Uterus (tissue), 2 donors: ENCODE measurements at regions not wholly inside any gene's neighbourhood (a gene's known extent, or its start where the extent isn't known, plus 50 kb on each side); places are given as distances from the start of the nearest gene placed in this dataset.

Experiments used
- CTCF ChIP-seq, 4 experiments: fragments of 200-600 bp in 2 of 4; fragments of 450-650 bp in 2 of 4; sonication (generic) in 2 of 4; IDR thresholded peaks; one replicate each; pipeline ENCODE4 v1.5.1; 2016 to 2019; ENCODE audit warnings: antibody characterized with exemption in 4 of 4, mild to moderate bottlenecking in 2 of 4, moderate library complexity in 1 of 4
- POLR2A ChIP-seq, 2 donors: fragments of 450-650 bp; IDR thresholded peaks; one replicate each; pipeline ENCODE4 v1.6.1; 2016; ENCODE audit warnings: antibody characterized with exemption in 2 of 2, mild to moderate bottlenecking in 1 of 2, moderate library complexity in 1 of 2

- TF ChIP-seq CTCF (IDR thresholded peaks at IDR 0.05) = no peak
- no peak for TF ChIP-seq POLR2A (IDR thresholded peaks at IDR 0.05)
Measured at GRCh38 chr13:73259061-73260017, 200.5 kb downstream of the KLF5 start.
